A549 (cell line): ENCODE measurements at regions not wholly inside any gene's neighbourhood (a gene's known extent, or its start where the extent isn't known, plus 50 kb on each side); places are given as distances from the start of the nearest gene placed in this dataset.

Experiments
- ATAC-seq, 2 experiments: fragments of 200-7000 bp in 1 of 2; fragments of >200 bp in 1 of 2; cut with Nextera tagmentation in 1 of 2; cut with Tn5 transposase in 1 of 2; 3 replicates each; pipeline versions ENCODE4 v1.8.0 to v1.9.1; 2018 to 2020; ENCODE audit warnings: mild to moderate bottlenecking in 1 of 2, moderate library complexity in 1 of 2
- CTCF ChIA-PET: fragments of 300-600 bp; sonication (Branson Sonifier 250); formaldehyde crosslinking; extraction: SDS; loops from one replicate; lab custom pipeline; 2021; ENCODE audit warnings: antibody characterized with exemption, inconsistent platforms; lab: Yijun Ruan, JAX
- POLR2A ChIA-PET: fragments of 350-600 bp; formaldehyde crosslinking; extraction: SDS; loops from one replicate; lab custom pipeline; 2021; ENCODE audit warnings: antibody characterized with exemption, inconsistent platforms; lab: Yijun Ruan, JAX
- DNase-seq, 2 experiments: peaks; one replicate each; pipeline versions ENCODE4 v3.0.0 to v3.0.0-alpha.2; 2011 to 2016; ENCODE audit warnings: low read depth in 1 of 2, low spot score in 1 of 2
- FAIRE-seq: peaks from 2 replicates; lab custom pipeline; 2011; peaks lifted over from hg19 to GRCh38; lab: Jason Lieb, UNC
- H3K27ac ChIP-seq, 2 experiments: fragments of >200 bp; sonication (Bioruptor Twin); formaldehyde crosslinking; 3 replicates each; pipeline ENCODE4 v1.5.1; 2016 to 2017
- H3K4me1 ChIP-seq: fragments of >200 bp; sonication (Bioruptor Twin); formaldehyde crosslinking; 3 replicates; pipeline ENCODE4 v1.6.1; 2016
- H3K4me2 ChIP-seq: fragments of >200 bp; sonication (Bioruptor Twin); formaldehyde crosslinking; 3 replicates; pipeline ENCODE4 v1.6.1; 2016
- H3K4me3 ChIP-seq: fragments of >200 bp; sonication (Bioruptor Twin); formaldehyde crosslinking; 3 replicates; pipeline ENCODE4 v1.5.1; 2016
- H3K9me3 ChIP-seq: fragments of >200 bp; sonication (Bioruptor Twin); formaldehyde crosslinking; 3 replicates; pipeline ENCODE4 v1.6.1; 2016
- BCL3 ChIP-seq: fragments of >200 bp; sonication (Bioruptor Twin); formaldehyde crosslinking; IDR thresholded peaks from 3 replicates; pipeline ENCODE4 v1.6.1; 2016
- BHLHE40 ChIP-seq: IDR thresholded peaks from 2 replicates; pipeline ENCODE4 v1.6.1; 2012; ENCODE audit warnings: low read depth, low read length, inconsistent platforms
- CBX8 ChIP-seq: fragments of 200-600 bp; sonication (generic); IDR thresholded peaks from 2 replicates; pipeline ENCODE4 v1.6.1; 2016
- CEBPB ChIP-seq, 2 experiments: fragments of >200 bp in 1 of 2; sonication (Bioruptor Twin) in 1 of 2; formaldehyde crosslinking in 1 of 2; IDR thresholded peaks; 2 replicates each; pipeline ENCODE4 v1.6.1; 2012 to 2016
- CHD4 ChIP-seq: fragments of 200-600 bp; sonication (generic); IDR thresholded peaks from 2 replicates; pipeline ENCODE4 v1.6.1; 2016; ENCODE audit warnings: antibody characterized with exemption, mild to moderate bottlenecking, borderline replicate concordance
- EHMT2 ChIP-seq: fragments of 200-600 bp; sonication (generic); IDR thresholded peaks from 2 replicates; pipeline ENCODE4 v1.6.1; 2016; ENCODE audit warnings: antibody characterized with exemption, low read depth, mild to moderate bottlenecking, moderate library complexity
- ELK1 ChIP-seq: fragments of 150-350 bp; IDR thresholded peaks from 2 replicates; pipeline ENCODE4 v1.6.1; 2014; ENCODE audit warnings: low read depth, mild to moderate bottlenecking, low read length
- FOSB ChIP-seq: fragments of 250-450 bp; sonication (Bioruptor Pico); IDR thresholded peaks from 2 replicates; pipeline ENCODE4 v1.5.0; 2020; ENCODE audit warnings: mild to moderate bottlenecking, moderate library complexity
- FOSL2 ChIP-seq, 2 experiments: fragments of 450-650 bp in 1 of 2; fragments of >200 bp in 1 of 2; sonication (Bioruptor Twin) in 1 of 2; formaldehyde crosslinking; IDR thresholded peaks; 2 replicates each; pipeline versions ENCODE4 v1.5.0 to v1.6.1; 2016 to 2020; ENCODE audit warnings: mild to moderate bottlenecking in 1 of 2, moderate library complexity in 1 of 2
- HEYL ChIP-seq: fragments of 250-450 bp; sonication (Bioruptor Pico); IDR thresholded peaks from 2 replicates; pipeline ENCODE4 v1.8.0; 2021; ENCODE audit warnings: mild to moderate bottlenecking, moderate library complexity
- HOXB5 ChIP-seq: fragments of 250-450 bp; sonication (Bioruptor Pico); IDR thresholded peaks from 2 replicates; pipeline ENCODE4 v1.5.0; 2020; ENCODE audit warnings: mild to moderate bottlenecking, moderate library complexity
- KDM1A ChIP-seq: fragments of 200-600 bp; sonication (generic); IDR thresholded peaks from 2 replicates; pipeline ENCODE4 v1.6.1; 2016; ENCODE audit warnings: low read depth, mild to moderate bottlenecking
- MAZ ChIP-seq: fragments of 150-350 bp; IDR thresholded peaks from 2 replicates; pipeline ENCODE4 v1.6.1; 2014; ENCODE audit warnings: antibody characterized with exemption, low read depth, low read length, borderline replicate concordance
- MYC ChIP-seq: IDR thresholded peaks from 2 replicates; pipeline ENCODE4 v1.6.1; 2012; ENCODE audit warnings: mild to moderate bottlenecking, inconsistent platforms, low read length, improper control_type of control experiment, borderline replicate concordance
- PBX3 ChIP-seq: IDR thresholded peaks from 2 replicates; pipeline ENCODE4 v1.6.1; 2012
- PHF8 ChIP-seq: fragments of 200-600 bp; sonication (generic); IDR thresholded peaks from 2 replicates; pipeline ENCODE4 v1.6.1; 2016; ENCODE audit warnings: low read depth, mild to moderate bottlenecking, antibody characterized with exemption, moderate library complexity, borderline replicate concordance
- POLR2AphosphoS2 ChIP-seq: conservative IDR thresholded peaks from 2 replicates; pipeline ENCODE4 v1.6.1; 2012; ENCODE audit warnings: low read length, improper control_type of control experiment, inconsistent platforms
- RNF2 ChIP-seq: fragments of 200-600 bp; sonication (generic); IDR thresholded peaks from 2 replicates; pipeline ENCODE4 v1.6.1; 2016; ENCODE audit warnings: low read depth, mild to moderate bottlenecking, antibody characterized with exemption, moderate library complexity, borderline replicate concordance
- TFCP2L1 ChIP-seq: fragments of 250-450 bp; sonication (Bioruptor Pico); IDR thresholded peaks from 2 replicates; pipeline ENCODE4 v1.5.0; 2021; ENCODE audit warnings: mild to moderate bottlenecking
- TP53 ChIP-seq: fragments of 250-450 bp; sonication (Bioruptor Pico); IDR thresholded peaks from 2 replicates; pipeline ENCODE4 v1.5.0; 2021; ENCODE audit warnings: mild to moderate bottlenecking, moderate library complexity
- USF2 ChIP-seq: fragments of 450-650 bp; IDR thresholded peaks from 2 replicates; pipeline ENCODE4 v1.6.1; 2014; ENCODE audit warnings: antibody characterized with exemption
- ZNF302 ChIP-seq: fragments of 250-450 bp; sonication (Bioruptor Pico); IDR thresholded peaks from 2 replicates; pipeline ENCODE4 v1.9.0; 2021; ENCODE audit warnings: inconsistent platforms, mild to moderate bottlenecking, moderate library complexity
- WGBS: methylation state at CpG from one replicate; pipeline ENCODE4 v1.1.6; 2017; ENCODE audit errors: missing lambda C conversion rate; 5-methylcytosine and 5-hydroxymethylcytosine counted together
- TF ChIP-seq, protein P1 (sequence below): fragments of 250-450 bp; sonication (Bioruptor Pico); IDR thresholded peaks from 2 replicates; pipeline ENCODE4 v1.5.0; 2021; ENCODE audit warnings: mild to moderate bottlenecking, moderate library complexity, borderline replicate concordance
- TF ChIP-seq, protein P2 (sequence below): fragments of 250-450 bp; sonication (Bioruptor Pico); IDR thresholded peaks from 2 replicates; pipeline ENCODE4 v1.5.0; 2020; ENCODE audit warnings: low read depth, mild to moderate bottlenecking, moderate library complexity

DNA sequence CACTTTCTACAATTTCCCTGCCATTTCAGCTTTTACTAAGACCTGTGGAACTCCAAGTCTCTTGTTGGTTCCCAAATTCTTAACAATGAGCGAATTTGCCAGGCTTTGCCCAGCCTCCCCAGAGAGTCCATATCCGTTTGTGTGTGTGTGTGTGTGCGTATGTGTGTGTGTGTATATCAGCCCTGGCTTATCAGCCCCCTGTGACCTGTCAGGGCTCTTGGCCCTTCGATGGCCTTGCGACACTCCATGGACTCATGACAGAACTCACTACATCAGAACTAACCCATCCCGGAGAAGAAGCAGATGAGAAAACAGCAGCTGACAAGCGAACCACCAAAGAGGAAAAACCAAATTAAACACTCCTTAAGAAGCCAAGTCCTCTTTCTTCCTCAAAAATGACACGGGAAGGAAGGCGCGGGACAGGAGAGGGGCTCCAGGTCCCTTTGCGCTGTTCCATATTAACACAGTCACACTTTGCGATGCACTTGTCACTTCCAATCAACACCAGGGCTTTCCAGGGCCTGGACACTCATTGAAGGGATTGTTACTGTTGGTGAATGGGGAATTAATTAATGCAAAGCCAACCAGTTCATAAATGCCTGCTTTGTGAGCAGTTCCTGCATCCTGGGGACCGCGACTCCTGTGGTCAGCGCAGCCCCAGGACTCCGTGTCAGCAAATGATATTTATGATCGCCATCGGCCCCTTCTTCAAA, 524.0 kb downstream of the CD83 start:
- TF ChIP-seq BHLHE40 (no peak), CHD4 (no peak)
- DNase-seq (no peak), FAIRE-seq (no peak), ATAC-seq (no peak)
- no peak overlapping the region for H3K4me2 ChIP-seq
- no peak overlapping the region for H3K27ac ChIP-seq
- H3K4me3 ChIP-seq: no peak overlapping the region
- CTCF ChIA-PET: no interaction called here
- POLR2A ChIA-PET: no interaction called here
- H3K4me1 ChIP-seq: peaks cover 10% of the 10 kb centered on the region; the same call in 1 of the 3 replicates
- 94% methylated on average over 17 of the region's 18 CpGs for WGBS
- no peaks in the 10 kb centered on the region for H3K9me3 ChIP-seq

- WGBS: 87% methylated on average over 7 of the region's 8 CpGs
- DNase-seq: no peak
- POLR2A ChIA-PET: no interaction called here
- ATAC-seq: no peak
- TF ChIP-seq PBX3: no peak
- TF ChIP-seq RNF2: no peak
- no peak for TF ChIP-seq TP53 (CRISPR knock-in tag)
- Histone ChIP-seq H3K27ac (no peak overlapping the region), H3K4me1 (peaks cover 10% of the 10 kb centered on the region; the same call in 1 of the 3 replicates), H3K4me2 (no peak overlapping the region), H3K9me3 (no peaks in the 10 kb centered on the region), H3K4me3 (no peak overlapping the region)
- no peak for FAIRE-seq
- CTCF ChIA-PET: no interaction called here
Observed at GRCh38 chr6:14642136-14642505, 524.5 kb downstream of the CD83 start.

DNA sequence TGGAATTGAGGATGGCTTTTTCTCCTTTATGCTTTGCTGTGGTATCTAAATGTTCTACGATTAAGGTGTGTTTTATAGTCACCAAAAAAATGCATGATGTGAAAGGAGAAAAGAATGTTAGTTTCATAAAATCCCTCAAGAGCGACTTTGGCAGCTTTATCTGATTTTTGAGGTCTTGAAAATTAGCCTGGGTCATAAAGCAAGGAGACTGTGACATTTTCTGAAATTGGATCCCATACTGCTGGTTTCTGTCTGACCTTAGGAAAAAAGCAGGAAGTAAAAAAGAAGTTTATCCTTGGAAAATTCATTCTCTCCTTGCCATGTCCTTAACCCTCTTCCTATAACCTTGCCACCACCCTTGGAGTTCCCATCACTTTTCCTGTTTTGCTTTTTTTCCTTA, 525.3 kb downstream of the CD83 start:
- ChIA-PET CTCF (no interaction called here), POLR2A (no interaction called here)
- 70% methylated on average over 2 of the region's 2 CpGs for WGBS
- H3K4me2 ChIP-seq: no peak overlapping the region
- TF ChIP-seq PHF8: no peak
- no peak for TF ChIP-seq ZNF302 (CRISPR knock-in tag)
- TF ChIP-seq POLR2AphosphoS2: no peak
- no peak for TF ChIP-seq USF2
- TF ChIP-seq, protein P1, sequence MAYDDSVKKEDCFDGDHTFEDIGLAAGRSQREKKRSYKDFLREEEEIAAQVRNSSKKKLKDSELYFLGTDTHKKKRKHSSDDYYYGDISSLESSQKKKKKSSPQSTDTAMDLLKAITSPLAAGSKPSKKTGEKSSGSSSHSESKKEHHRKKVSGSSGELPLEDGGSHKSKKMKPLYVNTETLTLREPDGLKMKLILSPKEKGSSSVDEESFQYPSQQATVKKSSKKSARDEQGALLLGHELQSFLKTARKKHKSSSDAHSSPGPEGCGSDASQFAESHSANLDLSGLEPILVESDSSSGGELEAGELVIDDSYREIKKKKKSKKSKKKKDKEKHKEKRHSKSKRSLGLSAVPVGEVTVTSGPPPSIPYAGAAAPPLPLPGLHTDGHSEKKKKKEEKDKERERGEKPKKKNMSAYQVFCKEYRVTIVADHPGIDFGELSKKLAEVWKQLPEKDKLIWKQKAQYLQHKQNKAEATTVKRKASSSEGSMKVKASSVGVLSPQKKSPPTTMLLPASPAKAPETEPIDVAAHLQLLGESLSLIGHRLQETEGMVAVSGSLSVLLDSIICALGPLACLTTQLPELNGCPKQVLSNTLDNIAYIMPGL (CRISPR knock-in tag): no peak
- no peak for TF ChIP-seq HOXB5 (CRISPR knock-in tag)
- no peak for TF ChIP-seq EHMT2
- no peak for TF ChIP-seq MYC
- TF ChIP-seq KDM1A: no peak
- no peak for TF ChIP-seq RNF2
- TF ChIP-seq HEYL (CRISPR knock-in tag): no peak
- no peak for TF ChIP-seq FOSB (CRISPR knock-in tag)
- no peak for TF ChIP-seq ELK1
- TF ChIP-seq BCL3: no peak
- TF ChIP-seq MAZ: no peak
- no peak for TF ChIP-seq FOSL2 (IDR thresholded peaks at IDR 0.05)
- no peak for TF ChIP-seq FOSL2 (CRISPR knock-in tag; IDR thresholded peaks at IDR 0.05)
- TF ChIP-seq TFCP2L1 (CRISPR knock-in tag): no peak
- no peak for TF ChIP-seq CEBPB (IDR thresholded peaks at IDR 0.05)
- no peak for TF ChIP-seq CBX8
- TF ChIP-seq, protein P2, sequence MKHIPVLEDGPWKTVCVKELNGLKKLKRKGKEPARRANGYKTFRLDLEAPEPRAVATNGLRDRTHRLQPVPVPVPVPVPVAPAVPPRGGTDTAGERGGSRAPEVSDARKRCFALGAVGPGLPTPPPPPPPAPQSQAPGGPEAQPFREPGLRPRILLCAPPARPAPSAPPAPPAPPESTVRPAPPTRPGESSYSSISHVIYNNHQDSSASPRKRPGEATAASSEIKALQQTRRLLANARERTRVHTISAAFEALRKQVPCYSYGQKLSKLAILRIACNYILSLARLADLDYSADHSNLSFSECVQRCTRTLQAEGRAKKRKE (CRISPR knock-in tag): no peak
- ATAC-seq (no peak), FAIRE-seq (no peak), DNase-seq (no peak)
- no peak overlapping the region for H3K27ac ChIP-seq
- H3K9me3 ChIP-seq: no peaks in the 10 kb centered on the region
- H3K4me1 ChIP-seq: peaks cover 10% of the 10 kb centered on the region; the same call in 1 of the 3 replicates
- H3K4me3 ChIP-seq: no peak overlapping the region
